HCT116 (cell line): ENCODE measurements at regions not wholly inside any gene's neighbourhood (a gene's known extent, or its start where the extent isn't known, plus 50 kb on each side); places are given as distances from the start of the nearest gene placed in this dataset.

Experiments used
- ATAC-seq: fragments of 200-7000 bp; cut with Tn5 transposase; 2 replicates; pipeline ENCODE4 v1.9.1; 2020; ENCODE audit warnings: mild to moderate bottlenecking, moderate library complexity
- BruUV-seq: library from RNA; stranded (reverse); fragments of 400-500 nt; replicated peaks from 2 replicates; lab custom pipeline; 2021; lab: Mats Ljungman, UMichigan
- CTCF ChIA-PET: fragments of 300-600 bp; sonication (Branson Sonifier 250); formaldehyde crosslinking; loops from one replicate; lab custom pipeline; 2021; ENCODE audit warnings: antibody characterized with exemption; lab: Charles Lee
- POLR2A ChIA-PET: fragments of 300-600, 350-600 bp; sonication (Branson Sonifier 250); formaldehyde crosslinking; loops from one replicate; lab custom pipeline; 2021; ENCODE audit warnings: antibody characterized with exemption; lab: Charles Lee
- RAD21 ChIA-PET, 2 experiments: fragments of 300-600 bp; sonication (Branson Sonifier 250); formaldehyde crosslinking; loops; one replicate each; lab custom pipeline; 2023; ENCODE audit warnings: low total read pairs in 2 of 2; ENCODE audit not compliant: uncharacterized antibody in 2 of 2, unreplicated experiment in 2 of 2, low non-redundant PET in 1 of 2; lab: Charles Lee
- DNase-seq: peaks from one replicate; pipeline ENCODE4 v3.0.0-alpha.2; 2010; ENCODE audit warnings: low read depth, low spot score
- H2AFZ ChIP-seq: fragments of 200-600 bp; shearing (Covaris generic), sonication (generic); 2 replicates; pipeline ENCODE4 v1.6.1; 2017; ENCODE audit warnings: low read depth, mixed run types, mixed read lengths, antibody characterized with exemption, low read length; ENCODE audit not compliant: poor library complexity, severe bottlenecking
- H3K27ac ChIP-seq: 2 replicates; pipeline ENCODE4 v1.5.1; 2012; ENCODE audit warnings: low read depth, low read length
- H3K27me3 ChIP-seq: fragments of 200-600 bp; sonication (generic); 2 replicates; pipeline ENCODE4 v1.6.1; 2016; ENCODE audit warnings: mixed run types, low read length, mixed read lengths; ENCODE audit not compliant: insufficient read depth
- H3K36me3 ChIP-seq, 2 experiments: fragments of 200-500 bp in 1 of 2; fragments of 200-600 bp in 1 of 2; sonication (Bioruptor generic) in 1 of 2; sonication (generic) in 1 of 2; 2 replicates each; pipeline versions ENCODE4 v1.5.1 to v1.6.1; 2014 to 2016; ENCODE audit warnings: low read length in 2 of 2, inconsistent platforms in 1 of 2, mixed read lengths in 1 of 2, mixed run types in 1 of 2; ENCODE audit not compliant: insufficient read depth in 2 of 2, control insufficient read depth in 1 of 2
- H3K4me1 ChIP-seq, 2 experiments: fragments of 200-600 bp in 1 of 2; sonication (generic) in 1 of 2; 2 replicates each; pipeline versions ENCODE4 v1.5.1 to v1.6.1; 2012 to 2017; ENCODE audit warnings: low read length in 2 of 2, inconsistent platforms in 1 of 2, mild to moderate bottlenecking in 1 of 2, mixed read lengths in 1 of 2, mixed run types in 1 of 2, moderate library complexity in 1 of 2; ENCODE audit not compliant: insufficient read depth in 2 of 2, control insufficient read depth in 1 of 2
- H3K4me2 ChIP-seq: fragments of 200-600 bp; sonication (generic); 2 replicates; pipeline ENCODE4 v1.6.1; 2017; ENCODE audit warnings: mixed run types, low read length, mixed read lengths
- H3K4me3 ChIP-seq, 2 experiments: fragments of 200-600 bp in 1 of 2; sonication (generic) in 1 of 2; replicated peaks in 1 of 2; 2 replicates each; pipeline ENCODE4 v1.5.1; 2011 to 2016; ENCODE audit warnings: low read length in 2 of 2, control low read depth in 1 of 2, low read depth in 1 of 2, mild to moderate bottlenecking in 1 of 2, mixed read lengths in 1 of 2, mixed run types in 1 of 2
- H3K79me2 ChIP-seq: fragments of 200-600 bp; sonication (generic); 2 replicates; pipeline ENCODE4 v1.6.1; 2017; ENCODE audit warnings: mild to moderate bottlenecking, mixed run types, low read length, moderate library complexity, mixed read lengths; ENCODE audit not compliant: insufficient read depth
- H3K9ac ChIP-seq: fragments of 200-600 bp; sonication (generic); 2 replicates; pipeline ENCODE4 v1.6.1; 2016; ENCODE audit warnings: low read length, mixed read lengths
- H3K9me2 ChIP-seq: fragments of 200-600 bp; sonication (generic), shearing (Covaris generic); 2 replicates; pipeline ENCODE4 v1.6.1; 2017; ENCODE audit warnings: mixed run types, mild to moderate bottlenecking, moderate library complexity; ENCODE audit not compliant: insufficient read depth
- H3K9me3 ChIP-seq, 2 experiments: fragments of 200-500 bp in 1 of 2; fragments of 200-600 bp in 1 of 2; sonication (Bioruptor generic) in 1 of 2; sonication (generic) in 1 of 2; 2 replicates each; pipeline ENCODE4 v1.6.1; 2014 to 2017; ENCODE audit warnings: low read length in 2 of 2, mixed read lengths in 2 of 2, inconsistent platforms in 1 of 2, low read depth in 1 of 2, mild to moderate bottlenecking in 1 of 2, mixed run types in 1 of 2, moderate library complexity in 1 of 2; ENCODE audit not compliant: control insufficient read depth in 1 of 2, insufficient read depth in 1 of 2
- H4K20me1 ChIP-seq: fragments of 200-600 bp; sonication (generic), shearing (Covaris generic); 2 replicates; pipeline ENCODE4 v1.6.1; 2017; ENCODE audit warnings: mixed run types, mild to moderate bottlenecking, moderate library complexity; ENCODE audit not compliant: insufficient read depth
- CBX3 ChIP-seq: IDR thresholded peaks from 2 replicates; pipeline ENCODE4 v1.6.1; 2012; ENCODE audit warnings: low read depth
- CEBPB ChIP-seq: IDR thresholded peaks from 2 replicates; pipeline ENCODE4 v1.6.1; 2012; ENCODE audit warnings: low read depth
- EGR1 ChIP-seq: IDR thresholded peaks from 2 replicates; pipeline ENCODE4 v1.6.1; 2012; ENCODE audit warnings: low read depth
- EZH2 ChIP-seq: fragments of 200-600 bp; sonication (generic); IDR thresholded peaks from 2 replicates; pipeline ENCODE4 v1.6.1; 2017; ENCODE audit warnings: antibody characterized with exemption, mixed run types
- FOSL1 ChIP-seq: IDR thresholded peaks from 2 replicates; pipeline ENCODE4 v1.6.1; 2012; ENCODE audit warnings: low read depth
- JUND ChIP-seq: IDR thresholded peaks from 2 replicates; pipeline ENCODE4 v1.6.1; 2012
- POLR2AphosphoS5 ChIP-seq: IDR thresholded peaks from 2 replicates; pipeline ENCODE4 v1.6.1; 2011; ENCODE audit warnings: mild to moderate bottlenecking, low read depth, low read length, moderate library complexity
- TCF7L2 ChIP-seq: IDR thresholded peaks from 2 replicates; pipeline ENCODE4 v1.7.0; 2011; ENCODE audit warnings: borderline replicate concordance, inconsistent platforms; ENCODE audit not compliant: insufficient read depth, insufficient read length; ENCODE audit errors: extremely low read depth
- intact Hi-C: fragments of 100-400 bp; cut with micrococcal nuclease; formaldehyde crosslinking; loops from 2 replicates; pipeline ENCODE4 v1.10.0; 2022
- TF ChIP-seq, protein P1 (sequence below): IDR thresholded peaks from 2 replicates; pipeline ENCODE4 v1.6.1; 2011; ENCODE audit warnings: mild to moderate bottlenecking, low read length, moderate library complexity; ENCODE audit not compliant: insufficient replicate concordance; ENCODE audit errors: extremely low read depth
- TF ChIP-seq, protein P2 (sequence below): IDR thresholded peaks from 2 replicates; pipeline ENCODE4 v1.6.1; 2012
- TF ChIP-seq, protein P3 (sequence below): IDR thresholded peaks from 2 replicates; pipeline ENCODE4 v1.6.1; 2012

GRCh38 chr12:91565846-91566245 lies 383.2 kb upstream of the DCN start:
- H3K4me1 ChIP-seq = no peaks in the 10 kb centered on the region
- intact Hi-C loops = no loop called here
- H3K4me3 ChIP-seq = no peak overlapping the region
- no peaks in the 10 kb centered on the region for H3K36me3 ChIP-seq
- H3K27ac ChIP-seq = no peak overlapping the region
- H2AFZ ChIP-seq = no peak overlapping the region
- ChIA-PET POLR2A (no interaction called here), CTCF (no interaction called here), RAD21 (no interaction called here)
- H3K4me2 ChIP-seq = no peak overlapping the region
- no peaks in the 10 kb centered on the region for H3K79me2 ChIP-seq
- H3K9ac ChIP-seq = no peak overlapping the region
- no peak for DNase-seq
- H3K9me3 ChIP-seq = no peaks in the 10 kb centered on the region
- no peaks in the 10 kb centered on the region for H4K20me1 ChIP-seq
- BruUV-seq = no TSS peak
- TF ChIP-seq, protein P1, sequence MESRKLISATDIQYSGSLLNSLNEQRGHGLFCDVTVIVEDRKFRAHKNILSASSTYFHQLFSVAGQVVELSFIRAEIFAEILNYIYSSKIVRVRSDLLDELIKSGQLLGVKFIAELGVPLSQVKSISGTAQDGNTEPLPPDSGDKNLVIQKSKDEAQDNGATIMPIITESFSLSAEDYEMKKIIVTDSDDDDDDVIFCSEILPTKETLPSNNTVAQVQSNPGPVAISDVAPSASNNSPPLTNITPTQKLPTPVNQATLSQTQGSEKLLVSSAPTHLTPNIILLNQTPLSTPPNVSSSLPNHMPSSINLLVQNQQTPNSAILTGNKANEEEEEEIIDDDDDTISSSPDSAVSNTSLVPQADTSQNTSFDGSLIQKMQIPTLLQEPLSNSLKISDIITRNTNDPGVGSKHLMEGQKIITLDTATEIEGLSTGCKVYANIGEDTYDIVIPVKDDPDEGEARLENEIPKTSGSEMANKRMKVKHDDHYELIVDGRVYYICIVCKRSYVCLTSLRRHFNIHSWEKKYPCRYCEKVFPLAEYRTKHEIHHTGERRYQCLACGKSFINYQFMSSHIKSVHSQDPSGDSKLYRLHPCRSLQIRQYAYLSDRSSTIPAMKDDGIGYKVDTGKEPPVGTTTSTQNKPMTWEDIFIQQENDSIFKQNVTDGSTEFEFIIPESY = no peak
- TF ChIP-seq FOSL1 = no peak
- TF ChIP-seq TCF7L2 = no peak
- TF ChIP-seq, protein P2, sequence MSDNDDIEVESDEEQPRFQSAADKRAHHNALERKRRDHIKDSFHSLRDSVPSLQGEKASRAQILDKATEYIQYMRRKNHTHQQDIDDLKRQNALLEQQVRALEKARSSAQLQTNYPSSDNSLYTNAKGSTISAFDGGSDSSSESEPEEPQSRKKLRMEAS = no peak
- no peak for TF ChIP-seq CBX3
- no peak for TF ChIP-seq JUND
- TF ChIP-seq EGR1 = no peak
- TF ChIP-seq POLR2AphosphoS5 = no peak
- TF ChIP-seq CEBPB = no peak
- TF ChIP-seq, protein P3, sequence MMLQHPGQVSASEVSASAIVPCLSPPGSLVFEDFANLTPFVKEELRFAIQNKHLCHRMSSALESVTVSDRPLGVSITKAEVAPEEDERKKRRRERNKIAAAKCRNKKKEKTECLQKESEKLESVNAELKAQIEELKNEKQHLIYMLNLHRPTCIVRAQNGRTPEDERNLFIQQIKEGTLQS = no peak
- TF ChIP-seq EZH2 = no peak
- no peaks in the 10 kb centered on the region for H3K9me2 ChIP-seq
- H3K27me3 ChIP-seq = no peaks in the 10 kb centered on the region
- ATAC-seq = no peak
